GM12892 (cell line): ENCODE measurements at regions not wholly inside any gene's neighbourhood (a gene's known extent, or its start where the extent isn't known, plus 50 kb on each side); places are given as distances from the start of the nearest gene placed in this dataset.

Experiments used
- POLR2A ChIP-seq: IDR thresholded peaks from 2 replicates; pipeline ENCODE4 v1.6.1; 2011; ENCODE audit warnings: low read depth, low read length, control low read depth
- POLR2AphosphoS5 ChIP-seq: IDR thresholded peaks from 2 replicates; pipeline ENCODE4 v1.6.1; 2011; ENCODE audit warnings: low read depth, low read length, control low read depth

GRCh38 chr1:221881805-221882581 lies 140.1 kb upstream of the DUSP10 start:
- TF ChIP-seq POLR2A (no peak), POLR2AphosphoS5 (no peak)
